GM20000 (cell line): ENCODE measurements at regions not wholly inside any gene's neighbourhood (a gene's known extent, or its start where the extent isn't known, plus 50 kb on each side); places are given as distances from the start of the nearest gene placed in this dataset.
A peak's percentile ranks its signal among the peaks of the same experiment; 100 is the strongest.

Experiments used
- DNase-seq: peaks from one replicate; pipeline ENCODE4 v3.0.0; 2012; ENCODE audit warnings: low spot score
- TF ChIP-seq, protein P1 (sequence below): IDR thresholded peaks from 2 replicates; pipeline ENCODE4 v1.5.1; 2012; ENCODE audit warnings: mild to moderate bottlenecking, control low read depth; ENCODE audit errors: extremely low read depth, missing control alignments

DNA sequence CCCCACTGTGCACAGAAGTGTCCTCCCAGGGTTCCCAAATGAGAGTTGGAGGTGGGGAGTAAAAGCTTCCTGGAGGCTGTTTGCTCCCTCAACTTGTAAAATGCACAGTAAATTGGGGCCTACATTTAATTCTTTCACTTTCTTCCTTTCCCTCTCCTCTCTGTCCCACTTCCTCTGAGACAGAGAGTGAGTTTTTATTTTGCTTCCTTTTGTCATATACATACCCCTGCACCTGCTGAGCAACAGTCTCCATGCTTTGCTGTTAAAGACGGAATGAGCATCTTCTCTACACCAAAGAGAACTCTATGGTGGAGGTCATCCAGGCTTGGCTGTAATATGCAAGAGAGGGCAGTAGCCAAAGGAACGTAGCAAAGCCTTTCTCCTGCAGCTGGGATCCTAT, 79.3 kb upstream of the VAV3 start:
- DNase-seq, result no peak
- TF ChIP-seq, protein P1, sequence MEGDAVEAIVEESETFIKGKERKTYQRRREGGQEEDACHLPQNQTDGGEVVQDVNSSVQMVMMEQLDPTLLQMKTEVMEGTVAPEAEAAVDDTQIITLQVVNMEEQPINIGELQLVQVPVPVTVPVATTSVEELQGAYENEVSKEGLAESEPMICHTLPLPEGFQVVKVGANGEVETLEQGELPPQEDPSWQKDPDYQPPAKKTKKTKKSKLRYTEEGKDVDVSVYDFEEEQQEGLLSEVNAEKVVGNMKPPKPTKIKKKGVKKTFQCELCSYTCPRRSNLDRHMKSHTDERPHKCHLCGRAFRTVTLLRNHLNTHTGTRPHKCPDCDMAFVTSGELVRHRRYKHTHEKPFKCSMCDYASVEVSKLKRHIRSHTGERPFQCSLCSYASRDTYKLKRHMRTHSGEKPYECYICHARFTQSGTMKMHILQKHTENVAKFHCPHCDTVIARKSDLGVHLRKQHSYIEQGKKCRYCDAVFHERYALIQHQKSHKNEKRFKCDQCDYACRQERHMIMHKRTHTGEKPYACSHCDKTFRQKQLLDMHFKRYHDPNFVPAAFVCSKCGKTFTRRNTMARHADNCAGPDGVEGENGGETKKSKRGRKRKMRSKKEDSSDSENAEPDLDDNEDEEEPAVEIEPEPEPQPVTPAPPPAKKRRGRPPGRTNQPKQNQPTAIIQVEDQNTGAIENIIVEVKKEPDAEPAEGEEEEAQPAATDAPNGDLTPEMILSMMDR, result no peak

DNA sequence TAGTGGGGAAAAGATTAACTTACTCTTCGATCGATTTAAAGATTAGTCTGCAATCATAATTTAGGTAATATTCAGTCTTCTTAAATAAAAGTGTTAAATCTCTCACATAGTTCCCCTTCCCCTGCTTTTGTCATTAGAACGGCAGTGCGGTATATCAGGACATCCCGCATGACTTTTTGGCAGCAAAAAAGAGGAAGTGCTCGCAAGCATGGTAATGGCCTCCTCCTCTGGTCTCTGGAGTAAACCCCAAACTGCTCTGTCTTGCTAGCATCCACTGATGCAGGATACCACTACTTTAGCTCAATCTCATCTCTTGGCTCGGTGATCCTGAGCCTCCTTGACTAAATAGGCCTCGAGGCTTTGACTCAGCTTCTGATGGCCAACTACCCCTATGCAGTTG, 78.7 kb upstream of the VAV3 start:
- TF ChIP-seq, protein P1, result no peak
- peak; percentile 15 for DNase-seq

DNA sequence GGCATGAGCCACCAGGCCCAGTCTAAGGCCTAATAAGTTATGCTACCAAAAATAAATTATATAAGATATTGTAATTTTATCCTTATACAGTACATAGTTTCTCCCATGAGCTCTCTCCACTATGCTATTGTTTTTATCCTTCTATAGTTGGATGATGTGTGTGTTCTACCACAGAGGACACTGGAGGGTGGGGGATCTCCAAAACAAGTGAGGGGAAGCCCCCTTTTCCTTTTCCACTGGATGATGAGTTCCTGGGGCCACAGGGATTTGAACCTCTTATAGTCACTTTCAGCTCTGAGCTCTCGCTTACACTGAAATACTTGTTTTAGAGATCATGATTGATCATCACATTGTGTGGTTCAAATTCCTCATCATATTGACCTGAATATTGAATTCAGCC, 77.6 kb upstream of the VAV3 start:
- TF ChIP-seq, protein P1, result no peak
- no peak for DNase-seq

DNA sequence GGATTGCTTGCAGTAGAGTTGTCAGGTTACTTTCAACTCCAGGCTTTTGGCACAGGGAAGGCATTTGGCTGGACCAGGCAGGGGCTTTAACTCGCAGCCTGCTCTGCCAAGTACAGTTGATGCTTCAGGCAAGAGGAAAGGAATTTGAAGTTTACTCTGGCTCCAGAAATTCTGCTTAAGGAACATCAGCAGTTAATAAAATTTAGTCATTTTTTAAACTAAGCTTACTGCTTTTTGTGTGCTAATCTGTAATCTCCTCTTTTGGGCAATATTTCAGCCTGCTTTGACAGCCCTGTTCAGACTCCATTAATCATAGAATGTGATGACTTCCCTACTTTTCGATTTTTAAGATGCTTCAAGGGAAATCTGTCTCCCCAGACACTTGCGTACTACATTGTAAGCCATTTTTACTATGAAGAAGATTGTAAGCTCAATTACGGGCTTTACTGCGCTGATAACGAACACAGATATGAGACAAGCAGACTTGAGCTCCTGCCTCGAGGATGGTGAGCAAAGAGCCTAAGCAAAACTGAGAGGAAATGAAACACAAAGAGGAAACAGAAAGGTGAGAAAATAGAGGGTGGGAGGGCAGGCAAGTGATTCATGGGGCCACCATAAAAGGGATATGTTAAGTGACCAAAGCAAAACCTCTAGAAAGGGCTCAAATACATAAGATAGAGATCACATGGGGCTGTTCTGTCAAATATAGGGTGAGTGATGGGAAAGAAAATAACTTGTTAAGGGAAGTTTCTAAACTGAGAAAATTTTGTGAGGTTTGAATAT, 76.6 kb upstream of the VAV3 start:
- TF ChIP-seq, protein P1, result no peak
- DNase-seq, result no peak

DNA sequence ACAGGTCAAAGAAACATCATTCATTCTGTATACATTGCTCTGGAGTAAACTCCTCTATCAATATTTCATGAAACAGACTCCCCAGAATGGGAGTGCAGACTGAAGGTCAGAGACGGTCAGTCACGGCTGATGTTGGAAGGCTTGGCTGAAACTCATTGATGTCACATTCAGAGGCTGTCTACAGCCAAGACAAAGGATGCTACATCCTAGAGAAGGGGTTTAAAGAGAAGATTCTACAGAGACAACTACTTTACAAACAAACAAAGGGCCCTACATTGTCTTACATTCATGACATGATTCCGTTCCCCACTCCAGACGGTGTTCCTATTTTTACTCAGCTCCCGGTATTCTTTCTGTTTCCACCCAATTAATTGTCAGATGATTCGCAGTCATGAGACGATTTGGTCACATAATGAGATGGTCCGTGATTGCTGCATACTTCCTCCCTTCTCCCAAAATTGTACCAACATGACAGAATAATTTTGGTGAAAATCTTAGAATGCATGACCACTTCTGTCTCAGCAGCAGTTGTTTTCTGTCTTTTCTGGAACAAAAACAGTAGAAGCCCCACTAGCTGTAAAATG, 73.8 kb upstream of the VAV3 start:
- TF ChIP-seq, protein P1, result no peak
- no peak for DNase-seq

DNA sequence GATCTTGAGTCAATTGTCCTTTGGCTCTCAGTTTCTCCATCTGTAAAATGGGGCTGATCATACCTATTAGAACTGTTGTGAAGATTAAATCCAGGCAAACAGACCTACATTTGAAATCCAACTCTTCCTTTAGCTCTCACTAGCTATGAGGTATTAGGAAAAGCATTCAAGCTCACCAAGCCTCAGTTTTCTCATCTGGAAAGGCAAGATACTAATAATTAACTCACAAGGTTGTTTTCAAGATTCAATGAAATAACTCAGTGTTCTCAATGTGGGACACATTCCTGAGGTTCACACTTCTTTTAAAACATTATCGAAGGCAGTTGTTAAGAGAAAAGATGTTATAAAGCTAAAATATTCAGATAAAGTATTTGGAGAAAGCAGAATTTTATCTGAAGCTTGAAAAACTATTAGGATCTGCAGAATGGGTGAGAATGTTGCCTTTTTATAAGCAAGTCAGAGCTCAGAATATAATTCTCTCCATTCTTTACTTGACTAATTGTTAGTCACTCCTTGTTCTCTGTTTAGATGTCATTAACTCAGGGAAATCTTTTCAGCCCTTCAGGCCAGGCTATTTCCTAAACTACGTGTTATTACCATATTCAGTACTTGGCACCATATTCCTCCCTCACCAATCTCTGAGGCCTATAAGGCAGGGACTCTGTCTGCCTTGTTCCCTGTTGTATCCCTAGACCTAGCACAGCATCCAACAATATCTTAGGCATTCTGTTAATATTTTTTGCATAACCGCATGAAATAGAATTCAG, 72.0 kb upstream of the VAV3 start:
- DNase-seq, result no peak
- TF ChIP-seq, protein P1, result no peak

DNA sequence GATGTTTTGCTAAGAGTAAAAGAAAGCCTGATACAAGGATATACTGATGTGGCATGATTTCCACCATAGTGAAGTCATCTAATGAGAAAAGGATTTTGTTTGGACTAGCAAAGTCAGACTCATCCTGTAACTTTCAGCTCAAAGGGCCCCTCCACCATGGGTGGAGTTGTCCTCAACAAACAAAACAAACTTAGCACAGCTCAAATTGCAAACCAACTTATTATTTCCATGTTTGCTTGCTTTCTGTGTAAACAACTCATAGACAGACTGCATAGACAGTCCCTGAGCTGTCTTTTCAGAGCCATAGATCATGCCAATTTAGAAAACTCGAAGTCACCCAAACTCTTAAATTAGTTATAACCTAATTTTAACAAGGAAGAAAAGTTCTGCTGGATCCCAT, 69.4 kb upstream of the VAV3 start:
- TF ChIP-seq, protein P1, result no peak
- DNase-seq, result no peak
